Endothelial cell (in vitro differentiated cells): ENCODE measurements at regions not wholly inside any gene's neighbourhood (a gene's known extent, or its start where the extent isn't known, plus 50 kb on each side); places are given as distances from the start of the nearest gene placed in this dataset.

Experiments used
- DNase-seq: peaks from one replicate; pipeline ENCODE4 v3.0.0; 2021; ENCODE audit warnings: low spot score
- H3K27ac Mint-ChIP-seq: one replicate; pipeline ENCODE4 v1.8.0; 2021; ENCODE audit warnings: mixed read lengths, inconsistent platforms; ENCODE audit not compliant: unreplicated experiment
- H3K27me3 Mint-ChIP-seq: one replicate; pipeline ENCODE4 v1.8.0; 2021; ENCODE audit warnings: mild to moderate bottlenecking, moderate library complexity, mixed read lengths, inconsistent platforms; ENCODE audit not compliant: unreplicated experiment
- H3K36me3 Mint-ChIP-seq: one replicate; pipeline ENCODE4 v1.8.0; 2021; ENCODE audit warnings: mild to moderate bottlenecking, low read depth, mixed read lengths, inconsistent platforms; ENCODE audit not compliant: unreplicated experiment
- H3K4me1 Mint-ChIP-seq: one replicate; pipeline ENCODE4 v1.8.0; 2021; ENCODE audit warnings: mild to moderate bottlenecking, mixed read lengths, inconsistent platforms; ENCODE audit not compliant: unreplicated experiment
- H3K4me3 Mint-ChIP-seq: one replicate; pipeline ENCODE4 v1.8.0; 2021; ENCODE audit warnings: mild to moderate bottlenecking, mixed read lengths, inconsistent platforms; ENCODE audit not compliant: unreplicated experiment
- H3K9me3 Mint-ChIP-seq: one replicate; pipeline ENCODE4 v1.8.0; 2021; ENCODE audit warnings: mixed read lengths, inconsistent platforms; ENCODE audit not compliant: unreplicated experiment
- CTCF ChIP-seq: fragments of 200-600 bp; sonication (generic); IDR thresholded peaks from one replicate; pipeline ENCODE4 v1.5.0; 2021; ENCODE audit warnings: antibody characterized with exemption; ENCODE audit not compliant: unreplicated experiment

DNA sequence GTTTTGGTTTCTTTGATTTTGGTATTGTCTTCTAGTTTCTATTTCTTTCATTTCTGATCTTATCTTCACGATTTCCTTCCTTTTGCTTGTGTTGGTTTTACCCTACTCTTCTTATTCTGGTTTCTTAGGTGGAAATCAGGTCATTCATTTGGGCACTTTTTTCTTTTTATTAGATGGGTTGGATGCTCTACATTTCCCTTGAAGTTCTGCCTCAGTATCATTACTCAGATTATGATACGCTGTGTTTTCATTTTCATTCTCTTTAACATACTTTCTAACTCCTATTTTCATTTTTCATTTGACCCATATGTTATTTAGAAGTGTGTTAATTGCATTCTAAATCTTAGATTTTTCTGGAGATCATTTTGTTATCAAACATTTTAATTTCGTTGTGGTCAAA is 108.6 kb downstream of the IRF8 start:
- no peaks in the 10 kb centered on the region for H3K27me3 Mint-ChIP-seq
- no peaks in the 10 kb centered on the region for H3K9me3 Mint-ChIP-seq
- no peak overlapping the region for H3K4me3 Mint-ChIP-seq
- peaks cover 10% of the 10 kb centered on the region for H3K4me1 Mint-ChIP-seq
- H3K36me3 Mint-ChIP-seq = no peaks in the 10 kb centered on the region
- no peak for DNase-seq
- no peak overlapping the region for H3K27ac Mint-ChIP-seq
- no peak for TF ChIP-seq CTCF

GRCh38 chr16:86010680-86011141 is 111.7 kb downstream of the IRF8 start:
- no peak for DNase-seq
- H3K27me3 Mint-ChIP-seq = peaks cover 4% of the 10 kb centered on the region
- H3K4me1 Mint-ChIP-seq = peaks cover 13% of the 10 kb centered on the region
- no peak for TF ChIP-seq CTCF
- no peaks in the 10 kb centered on the region for H3K36me3 Mint-ChIP-seq
- H3K4me3 Mint-ChIP-seq = no peak overlapping the region
- no peaks in the 10 kb centered on the region for H3K9me3 Mint-ChIP-seq
- H3K27ac Mint-ChIP-seq = no peak overlapping the region

- Mint-ChIP-seq H3K27me3 (peaks cover 4% of the 10 kb centered on the region), H3K9me3 (no peaks in the 10 kb centered on the region), H3K4me3 (no peak overlapping the region), H3K27ac (no peak overlapping the region), H3K4me1 (peaks cover 13% of the 10 kb centered on the region), H3K36me3 (no peaks in the 10 kb centered on the region)
- no peak for DNase-seq
- no peak for TF ChIP-seq CTCF
Observed at GRCh38 chr16:86011532-86011931, 112.6 kb downstream of the IRF8 start.

GRCh38 chr16:86012221-86012620 is 113.3 kb downstream of the IRF8 start:
- Mint-ChIP-seq H3K27ac (no peak overlapping the region), H3K4me3 (no peak overlapping the region), H3K9me3 (no peaks in the 10 kb centered on the region), H3K4me1 (peaks cover 13% of the 10 kb centered on the region), H3K36me3 (no peaks in the 10 kb centered on the region), H3K27me3 (peaks cover 4% of the 10 kb centered on the region)
- no peak for TF ChIP-seq CTCF
- no peak for DNase-seq

- DNase-seq = no peak
- no peak overlapping the region for H3K4me3 Mint-ChIP-seq
- peaks cover 13% of the 10 kb centered on the region for H3K4me1 Mint-ChIP-seq
- no peak for TF ChIP-seq CTCF
- peaks cover 4% of the 10 kb centered on the region for H3K27me3 Mint-ChIP-seq
- H3K36me3 Mint-ChIP-seq = no peaks in the 10 kb centered on the region
- H3K9me3 Mint-ChIP-seq = no peaks in the 10 kb centered on the region
- no peak overlapping the region for H3K27ac Mint-ChIP-seq
Observed at GRCh38 chr16:86013867-86014266, 114.9 kb downstream of the IRF8 start.
